Endodermal cell (in vitro differentiated cells): ENCODE measurements at regions not wholly inside any gene's neighbourhood (a gene's known extent, or its start where the extent isn't known, plus 50 kb on each side); places are given as distances from the start of the nearest gene placed in this dataset.

Experiments used
- DNase-seq: peaks from one replicate; pipeline ENCODE4 v3.0.0-alpha.2; 2017
- H3K27ac ChIP-seq: 2 replicates; pipeline ENCODE4 v1.5.1; 2013; ENCODE audit warnings: mild to moderate bottlenecking, low read depth, low read length, moderate library complexity
- H3K27me3 ChIP-seq: 2 replicates; pipeline ENCODE4 v1.6.1; 2013; ENCODE audit warnings: mild to moderate bottlenecking, low read length, moderate library complexity; ENCODE audit not compliant: insufficient read depth, control insufficient read depth, poor library complexity, severe bottlenecking
- H3K36me3 ChIP-seq: 2 replicates; pipeline ENCODE4 v1.7.0; 2013; ENCODE audit warnings: mild to moderate bottlenecking, low read length, moderate library complexity; ENCODE audit not compliant: control insufficient read depth, insufficient read depth
- H3K4me1 ChIP-seq: one replicate; pipeline ENCODE4 v1.7.0; 2013; ENCODE audit warnings: low read length; ENCODE audit not compliant: control insufficient read depth, insufficient read depth
- H3K4me3 ChIP-seq: 2 replicates; pipeline ENCODE4 v1.5.1; 2013; ENCODE audit warnings: mild to moderate bottlenecking, low read length, moderate library complexity
- H3K9ac ChIP-seq: 2 replicates; pipeline ENCODE4 v1.6.1; 2013; ENCODE audit warnings: mild to moderate bottlenecking, low read length, moderate library complexity; ENCODE audit not compliant: poor library complexity, severe bottlenecking; ENCODE audit errors: extremely low read depth
- H3K9me3 ChIP-seq: 2 replicates; pipeline ENCODE4 v1.6.1; 2013; ENCODE audit warnings: mild to moderate bottlenecking, low read length, moderate library complexity; ENCODE audit not compliant: control insufficient read depth
- H3K27ac Mint-ChIP-seq: 2 replicates; pipeline ENCODE4 v1.8.0; 2020; ENCODE audit warnings: mixed read lengths
- H3K27me3 Mint-ChIP-seq: 2 replicates; pipeline ENCODE4 v1.8.0; 2021; ENCODE audit warnings: mild to moderate bottlenecking, mixed read lengths; ENCODE audit not compliant: insufficient read depth
- H3K36me3 Mint-ChIP-seq: 2 replicates; pipeline ENCODE4 v1.8.0; 2020; ENCODE audit warnings: low read depth, mixed read lengths
- H3K4me1 Mint-ChIP-seq: 2 replicates; pipeline ENCODE4 v1.8.0; 2020; ENCODE audit warnings: mixed read lengths
- H3K4me3 Mint-ChIP-seq: 2 replicates; pipeline ENCODE4 v1.8.0; 2020; ENCODE audit warnings: mild to moderate bottlenecking, moderate library complexity, mixed read lengths
- H3K9me3 Mint-ChIP-seq: 2 replicates; pipeline ENCODE4 v1.8.0; 2020; ENCODE audit warnings: mild to moderate bottlenecking, mixed read lengths
- whole genome bisulfite sequencing, 2 experiments: methylation state at CpG; one replicate each; pipeline versions ENCODE4 v1.1.5 to v1.1.7; 2013; ENCODE audit warnings: missing lambda C conversion rate in 2 of 2, mixed read lengths in 1 of 2; ENCODE audit not compliant: insufficient coverage in 1 of 2, insufficient read length in 1 of 2; 5-methylcytosine and 5-hydroxymethylcytosine counted together
- TF ChIP-seq, protein P1 (sequence below): fragments of 200-600 bp; sonication (generic); conservative IDR thresholded peaks from 2 replicates; pipeline ENCODE4 v1.5.0; 2021; ENCODE audit warnings: antibody characterized with exemption, mild to moderate bottlenecking

DNA sequence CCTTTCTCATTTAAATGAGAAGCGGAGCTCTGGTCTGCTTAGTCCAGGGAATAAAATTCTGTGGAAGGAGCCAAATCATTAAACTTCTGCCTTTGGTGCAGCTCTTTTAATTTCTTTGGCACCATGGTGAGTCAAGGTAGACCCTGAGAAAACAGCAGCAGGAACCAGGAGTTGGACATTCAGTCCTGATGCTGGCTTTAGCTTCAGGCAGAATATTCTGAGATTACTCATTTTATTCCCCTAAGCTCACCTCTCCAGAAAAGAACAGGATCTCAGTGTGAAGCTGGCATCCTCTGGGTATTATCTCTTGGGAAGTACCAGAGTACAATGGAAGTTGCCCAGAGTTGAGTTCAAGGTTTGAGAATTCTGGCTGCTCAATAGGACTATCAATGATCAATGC, 211.6 kb upstream of the NRP1 start:
- no peak overlapping the region for H3K9ac ChIP-seq
- no peak overlapping the region for H3K4me3 Mint-ChIP-seq
- H3K9me3 Mint-ChIP-seq = no peaks in the 10 kb centered on the region
- H3K4me3 ChIP-seq = no peak overlapping the region
- no peak for DNase-seq
- H3K27me3 ChIP-seq = no peaks in the 10 kb centered on the region
- 90% methylated on average over 1 of the region's 1 CpG; no CpG with 5 or more reads in 1 of the 2 experiments for whole genome bisulfite sequencing, 2 experiments
- no peaks in the 10 kb centered on the region for H3K4me1 Mint-ChIP-seq
- H3K4me1 ChIP-seq = no peaks in the 10 kb centered on the region
- no peaks in the 10 kb centered on the region for H3K36me3 Mint-ChIP-seq
- H3K27ac ChIP-seq = no peak overlapping the region
- H3K27me3 Mint-ChIP-seq = no peaks in the 10 kb centered on the region
- H3K27ac Mint-ChIP-seq = no peak overlapping the region
- TF ChIP-seq, protein P1, sequence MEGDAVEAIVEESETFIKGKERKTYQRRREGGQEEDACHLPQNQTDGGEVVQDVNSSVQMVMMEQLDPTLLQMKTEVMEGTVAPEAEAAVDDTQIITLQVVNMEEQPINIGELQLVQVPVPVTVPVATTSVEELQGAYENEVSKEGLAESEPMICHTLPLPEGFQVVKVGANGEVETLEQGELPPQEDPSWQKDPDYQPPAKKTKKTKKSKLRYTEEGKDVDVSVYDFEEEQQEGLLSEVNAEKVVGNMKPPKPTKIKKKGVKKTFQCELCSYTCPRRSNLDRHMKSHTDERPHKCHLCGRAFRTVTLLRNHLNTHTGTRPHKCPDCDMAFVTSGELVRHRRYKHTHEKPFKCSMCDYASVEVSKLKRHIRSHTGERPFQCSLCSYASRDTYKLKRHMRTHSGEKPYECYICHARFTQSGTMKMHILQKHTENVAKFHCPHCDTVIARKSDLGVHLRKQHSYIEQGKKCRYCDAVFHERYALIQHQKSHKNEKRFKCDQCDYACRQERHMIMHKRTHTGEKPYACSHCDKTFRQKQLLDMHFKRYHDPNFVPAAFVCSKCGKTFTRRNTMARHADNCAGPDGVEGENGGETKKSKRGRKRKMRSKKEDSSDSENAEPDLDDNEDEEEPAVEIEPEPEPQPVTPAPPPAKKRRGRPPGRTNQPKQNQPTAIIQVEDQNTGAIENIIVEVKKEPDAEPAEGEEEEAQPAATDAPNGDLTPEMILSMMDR = no peak
- no peaks in the 10 kb centered on the region for H3K36me3 ChIP-seq
- peaks cover 5% of the 10 kb centered on the region for H3K9me3 ChIP-seq

DNA sequence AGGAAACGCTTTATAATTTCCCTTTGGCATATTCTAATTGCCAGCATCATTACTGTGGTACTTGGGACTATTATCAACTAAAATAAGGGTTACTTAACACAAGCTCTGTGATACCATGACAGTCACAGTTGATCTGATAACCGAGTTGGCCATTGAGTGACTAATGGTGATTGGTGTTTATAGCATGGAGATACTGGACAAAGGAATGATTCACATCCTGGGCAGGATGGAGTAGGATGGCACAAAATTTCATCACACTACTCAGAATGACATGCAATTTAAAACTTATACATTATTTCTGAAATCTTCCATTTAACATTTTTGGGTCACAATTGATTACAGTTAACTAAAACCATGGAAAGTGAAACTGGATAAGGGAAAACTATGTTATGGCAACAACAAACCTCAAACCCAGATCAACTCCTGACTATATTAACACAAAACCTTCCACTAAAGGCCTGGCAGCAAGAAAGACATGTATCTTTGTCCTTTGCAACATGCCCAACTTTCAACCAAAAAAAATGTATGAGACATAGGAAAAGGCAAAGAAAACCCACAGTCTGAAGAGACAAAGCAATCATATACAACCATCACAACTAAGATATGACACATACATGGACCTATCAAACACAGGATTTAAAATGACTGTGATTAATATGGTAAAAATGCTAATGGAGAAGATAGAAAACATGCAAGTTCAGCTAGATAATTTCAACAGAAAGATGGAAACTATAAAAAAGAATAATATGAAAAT, 208.5 kb upstream of the NRP1 start:
- Histone ChIP-seq H3K9ac (no peak overlapping the region), H3K9me3 (peaks cover 5% of the 10 kb centered on the region), H3K27ac (no peak overlapping the region), H3K4me1 (no peaks in the 10 kb centered on the region), H3K36me3 (no peaks in the 10 kb centered on the region), H3K4me3 (no peak overlapping the region), H3K27me3 (no peaks in the 10 kb centered on the region)
- Mint-ChIP-seq H3K9me3 (no peaks in the 10 kb centered on the region), H3K4me1 (no peaks in the 10 kb centered on the region), H3K27me3 (no peaks in the 10 kb centered on the region), H3K27ac (no peak overlapping the region), H3K36me3 (no peaks in the 10 kb centered on the region), H3K4me3 (no peak overlapping the region)
- no peak for DNase-seq
- TF ChIP-seq, protein P1 = no peak
- 93% methylated on average over 2 of the region's 2 CpGs; no CpG with 5 or more reads in 1 of the 2 experiments for WGBS, 2 experiments

DNA sequence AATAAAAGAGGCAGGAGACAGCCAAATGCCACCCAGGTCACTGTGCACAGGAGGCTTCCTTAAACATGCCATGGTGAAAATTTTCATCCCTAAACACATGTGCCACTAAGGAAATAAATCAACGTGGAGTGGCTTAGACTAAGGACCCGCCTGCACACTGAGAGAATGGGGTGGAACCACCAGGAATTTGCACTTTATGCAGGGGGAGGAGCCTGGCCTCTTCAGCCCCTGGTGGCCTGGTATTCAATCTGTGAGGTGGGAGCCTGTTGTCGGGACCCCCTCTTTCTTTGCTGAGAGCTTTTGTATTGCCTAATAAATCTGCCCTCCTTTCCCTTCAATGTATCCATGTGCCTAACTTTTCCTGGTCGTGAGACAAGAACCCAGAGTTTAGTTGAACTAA, 204.6 kb upstream of the NRP1 start:
- H3K9me3 Mint-ChIP-seq = no peaks in the 10 kb centered on the region
- H3K4me3 ChIP-seq = no peak overlapping the region
- H3K9me3 ChIP-seq = no peaks in the 10 kb centered on the region
- H3K9ac ChIP-seq = no peak overlapping the region
- H3K36me3 ChIP-seq = no peaks in the 10 kb centered on the region
- TF ChIP-seq, protein P1 = no peak
- no peak overlapping the region for H3K27ac ChIP-seq
- H3K36me3 Mint-ChIP-seq = no peaks in the 10 kb centered on the region
- no peaks in the 10 kb centered on the region for H3K27me3 Mint-ChIP-seq
- WGBS, 2 experiments = 83 to 90% methylated on average over 1 to 4 of the region's 4 CpGs
- H3K4me3 Mint-ChIP-seq = no peak overlapping the region
- no peaks in the 10 kb centered on the region for H3K4me1 ChIP-seq
- DNase-seq = no peak
- no peaks in the 10 kb centered on the region for H3K4me1 Mint-ChIP-seq
- H3K27me3 ChIP-seq = no peaks in the 10 kb centered on the region
- H3K27ac Mint-ChIP-seq = no peak overlapping the region
